ENCODE measurements at regions not wholly inside any gene's neighbourhood (a gene's known extent, or its start where the extent isn't known, plus 50 kb on each side); places are given as distances from the start of the nearest gene placed in this dataset.

DNA sequence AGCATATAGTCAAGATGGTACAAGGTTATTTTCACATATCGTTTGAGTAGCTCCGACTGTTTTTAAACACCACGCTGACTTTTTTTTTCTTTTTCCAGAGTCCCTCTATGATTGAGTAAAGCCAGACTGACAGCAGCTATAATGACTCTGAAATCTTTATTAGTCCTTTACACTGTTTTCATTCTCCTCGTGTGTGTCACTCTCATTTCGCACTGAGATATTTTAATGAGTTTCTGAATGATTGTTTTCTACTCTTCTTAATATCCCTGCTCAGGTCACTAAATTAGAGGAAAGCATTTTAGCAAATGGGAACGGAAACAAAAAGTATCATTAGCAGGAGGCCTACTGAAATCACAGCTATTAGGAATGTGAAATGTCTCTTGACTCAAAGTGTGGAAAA, 162.3 kb upstream of the MTPN start:
- TF ChIP-seq, protein P1, sequence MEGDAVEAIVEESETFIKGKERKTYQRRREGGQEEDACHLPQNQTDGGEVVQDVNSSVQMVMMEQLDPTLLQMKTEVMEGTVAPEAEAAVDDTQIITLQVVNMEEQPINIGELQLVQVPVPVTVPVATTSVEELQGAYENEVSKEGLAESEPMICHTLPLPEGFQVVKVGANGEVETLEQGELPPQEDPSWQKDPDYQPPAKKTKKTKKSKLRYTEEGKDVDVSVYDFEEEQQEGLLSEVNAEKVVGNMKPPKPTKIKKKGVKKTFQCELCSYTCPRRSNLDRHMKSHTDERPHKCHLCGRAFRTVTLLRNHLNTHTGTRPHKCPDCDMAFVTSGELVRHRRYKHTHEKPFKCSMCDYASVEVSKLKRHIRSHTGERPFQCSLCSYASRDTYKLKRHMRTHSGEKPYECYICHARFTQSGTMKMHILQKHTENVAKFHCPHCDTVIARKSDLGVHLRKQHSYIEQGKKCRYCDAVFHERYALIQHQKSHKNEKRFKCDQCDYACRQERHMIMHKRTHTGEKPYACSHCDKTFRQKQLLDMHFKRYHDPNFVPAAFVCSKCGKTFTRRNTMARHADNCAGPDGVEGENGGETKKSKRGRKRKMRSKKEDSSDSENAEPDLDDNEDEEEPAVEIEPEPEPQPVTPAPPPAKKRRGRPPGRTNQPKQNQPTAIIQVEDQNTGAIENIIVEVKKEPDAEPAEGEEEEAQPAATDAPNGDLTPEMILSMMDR (IDR thresholded peaks at IDR 0.05; ENCODE audit: poor library complexity): no peak
- no peak for TF ChIP-seq EZH2 (IDR thresholded peaks at IDR 0.05; ENCODE audit: borderline replicate concordance)
- TF ChIP-seq EZH2phosphoT487 (IDR thresholded peaks at IDR 0.05; ENCODE audit: low read depth, severe bottlenecking, unreplicated experiment): no peak
